Left renal cortex interstitium (tissue), 4 donors: ENCODE measurements at regions not wholly inside any gene's neighbourhood (a gene's known extent, or its start where the extent isn't known, plus 50 kb on each side); places are given as distances from the start of the nearest gene placed in this dataset.

Experiments
- DNase-seq, 4 donors: peaks; one replicate each; pipeline ENCODE4 v3.0.0-alpha.2; 2013; ENCODE audit warnings: low read depth in 4 of 4, low spot score in 2 of 4, missing footprints in 1 of 4

- DNase-seq, result no peak
Observed at GRCh38 chr11:134755535-134755934, 343.5 kb upstream of the B3GAT1 start.

GRCh38 chr11:134754521-134755198 is 342.6 kb upstream of the B3GAT1 start:
- DNase-seq, result no peak

- DNase-seq, result no peak
Observed at GRCh38 chr11:134753771-134754520, 341.9 kb upstream of the B3GAT1 start.

GRCh38 chr11:134752964-134753770 is 341.1 kb upstream of the B3GAT1 start:
- DNase-seq, result no peak

- DNase-seq, result no peak
Observed at GRCh38 chr11:134752526-134752925, 340.5 kb upstream of the B3GAT1 start.

GRCh38 chr11:134751766-134752165 is 339.7 kb upstream of the B3GAT1 start:
- DNase-seq, result no peak

- DNase-seq, result no peak
Observed at GRCh38 chr11:134751031-134751585, 339.1 kb upstream of the B3GAT1 start.

- no peak for DNase-seq
Observed at GRCh38 chr11:134750619-134751018, 338.6 kb upstream of the B3GAT1 start.

DNA sequence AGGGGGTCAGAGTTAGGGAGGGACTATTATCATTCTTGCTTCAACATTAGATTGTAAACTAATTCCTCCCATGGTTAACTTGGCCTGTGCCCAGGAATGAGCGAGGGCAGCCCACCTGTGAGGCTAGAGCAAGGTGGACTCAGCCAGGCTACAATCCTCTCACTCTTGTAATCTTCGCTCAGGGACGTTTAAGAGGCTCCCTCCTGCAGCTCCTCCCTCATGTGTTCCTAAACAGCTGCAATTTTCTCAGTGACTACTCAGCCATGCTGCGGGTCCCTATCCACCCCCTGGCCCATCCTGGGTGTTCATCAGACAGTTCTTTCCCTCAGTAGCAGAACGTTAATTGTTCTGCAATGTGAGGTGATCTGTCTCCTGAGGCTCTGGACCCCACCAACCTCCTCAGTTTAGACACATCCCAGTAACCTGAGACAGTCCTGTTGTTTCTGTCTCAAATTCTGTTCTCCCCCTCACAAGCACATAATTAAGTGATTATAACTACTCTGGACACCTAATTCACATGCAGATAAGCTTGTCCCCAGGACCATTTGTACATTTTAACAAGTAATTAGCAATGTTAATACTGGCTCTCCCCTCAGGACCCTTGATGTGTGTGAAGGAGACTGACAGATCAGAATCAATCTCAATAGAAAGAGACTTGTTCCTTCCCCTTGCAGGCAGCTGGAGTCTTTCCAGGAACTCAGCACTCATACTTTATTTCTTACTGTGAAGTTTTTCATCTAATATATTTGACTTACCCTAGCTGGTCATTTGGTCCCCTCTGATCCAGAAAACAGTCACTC is 337.2 kb upstream of the B3GAT1 start:
- no peak for DNase-seq

- no peak for DNase-seq
Observed at GRCh38 chr11:134746609-134747008, 334.6 kb upstream of the B3GAT1 start.

DNA sequence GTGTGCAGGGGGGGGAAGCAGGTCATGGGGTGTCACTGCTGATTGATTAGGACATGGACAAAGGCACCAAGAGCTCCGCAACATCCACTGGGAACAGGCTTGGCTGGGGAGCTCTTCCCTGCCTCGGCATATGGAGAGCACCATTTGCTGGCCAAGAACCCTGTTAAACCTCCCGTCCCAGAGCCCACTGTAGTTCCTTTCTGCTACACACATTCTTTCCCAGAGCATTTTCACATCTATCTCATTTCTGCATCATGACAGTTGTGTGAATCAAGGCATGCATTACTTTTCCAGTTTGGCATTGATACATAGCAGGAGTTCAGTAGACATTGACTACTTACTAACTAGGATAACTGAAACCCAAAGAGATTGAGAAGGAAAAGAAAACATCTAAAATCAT is 333.4 kb upstream of the B3GAT1 start:
- DNase-seq, result no peak

- DNase-seq, result no peak
Observed at GRCh38 chr11:134743820-134744195, 331.8 kb upstream of the B3GAT1 start.

DNA sequence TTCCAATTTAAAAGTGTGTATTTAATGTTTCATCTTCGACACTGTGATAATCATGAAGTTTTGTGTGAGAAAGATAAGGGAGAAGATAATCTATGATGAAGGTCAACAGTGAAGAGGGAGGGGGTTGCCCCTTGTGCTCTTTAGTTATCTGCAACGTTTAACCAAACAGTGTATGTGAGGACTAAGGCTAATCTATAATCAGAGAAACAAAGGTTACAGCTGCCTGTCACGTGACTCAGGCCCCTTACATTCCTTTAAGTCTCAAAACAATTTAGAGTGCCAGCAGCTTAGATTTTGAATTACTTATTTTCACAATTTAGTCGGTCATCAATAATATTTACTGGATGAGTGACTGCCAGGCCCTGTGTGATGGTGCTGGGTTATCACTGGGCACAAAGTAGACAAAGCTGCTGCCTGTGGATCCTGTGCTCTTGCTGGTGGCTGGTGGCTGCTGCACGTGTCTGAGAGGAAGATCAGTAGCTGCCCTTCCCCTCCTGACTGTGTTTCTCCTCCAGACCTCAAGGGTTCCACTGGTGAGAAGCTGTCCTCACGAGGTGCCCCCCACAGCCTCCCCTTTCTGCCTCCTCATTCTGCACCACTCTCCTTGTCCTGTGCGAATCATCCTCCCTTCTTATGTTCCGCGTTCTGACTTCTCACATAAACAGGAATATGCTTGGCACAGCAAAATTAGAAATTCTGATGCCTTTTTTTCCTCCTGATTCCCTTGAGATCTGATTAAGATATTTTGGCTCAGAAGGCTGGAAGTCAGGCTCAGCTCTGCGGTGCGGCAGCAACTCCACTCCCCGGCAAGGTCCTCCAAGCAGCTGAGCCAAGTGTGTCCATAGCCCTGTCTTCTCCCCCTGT is 331.1 kb upstream of the B3GAT1 start:
- DNase-seq, result no peak

DNA sequence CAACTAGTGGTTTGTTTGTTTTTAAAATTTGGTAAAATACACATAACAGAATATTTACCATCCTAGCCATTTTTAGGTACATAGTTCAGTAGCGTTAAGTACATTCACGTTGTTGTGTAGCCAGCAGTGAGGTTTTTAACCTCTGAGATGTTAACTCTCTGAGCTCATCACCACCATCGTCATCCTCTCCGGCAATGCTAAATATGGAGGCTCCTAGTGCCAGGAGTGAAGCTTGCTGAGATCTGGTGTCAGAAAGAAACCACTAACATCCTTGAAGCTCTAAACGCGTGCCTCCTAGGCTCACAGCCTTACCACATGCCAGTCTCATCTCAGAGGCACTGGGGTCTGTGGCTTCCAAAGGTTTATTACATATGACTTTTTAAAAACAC is 330.2 kb upstream of the B3GAT1 start:
- no peak for DNase-seq

DNA sequence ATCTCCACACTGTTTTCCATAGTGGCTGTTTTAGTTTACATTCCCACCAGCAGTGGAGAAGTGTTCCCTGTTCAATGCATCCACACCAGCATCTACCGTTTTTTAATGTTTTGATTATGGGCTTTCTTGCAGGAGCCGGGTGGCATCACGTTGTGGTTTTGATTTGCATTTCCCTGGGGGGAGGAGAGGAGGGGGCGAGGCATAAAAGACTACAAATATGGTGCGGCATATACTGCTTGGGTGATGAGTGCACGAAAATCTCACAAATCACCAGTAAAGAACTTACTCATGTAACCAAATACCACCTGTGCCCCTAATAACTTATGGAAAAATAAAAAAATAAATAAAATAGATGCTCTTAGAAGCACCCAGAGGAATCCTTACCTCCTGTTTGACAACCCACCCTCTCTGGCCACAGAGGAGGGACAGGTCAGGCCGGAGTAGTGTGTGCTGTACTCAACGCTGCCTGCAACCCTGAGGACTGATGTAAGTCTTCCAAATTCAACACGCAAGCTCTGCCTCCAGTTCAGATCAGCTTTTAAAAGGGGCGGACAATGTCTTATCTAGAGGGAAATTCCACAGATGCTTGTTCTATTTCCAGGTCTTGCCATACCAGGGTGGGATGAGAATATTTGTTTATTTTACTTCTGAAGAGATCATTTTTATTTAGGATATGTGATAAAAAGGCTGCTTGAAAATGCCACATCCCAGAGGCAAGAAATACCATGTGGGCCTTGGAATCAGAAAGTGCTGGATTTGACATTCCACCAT is 329.6 kb upstream of the B3GAT1 start:
- no peak for DNase-seq

DNA sequence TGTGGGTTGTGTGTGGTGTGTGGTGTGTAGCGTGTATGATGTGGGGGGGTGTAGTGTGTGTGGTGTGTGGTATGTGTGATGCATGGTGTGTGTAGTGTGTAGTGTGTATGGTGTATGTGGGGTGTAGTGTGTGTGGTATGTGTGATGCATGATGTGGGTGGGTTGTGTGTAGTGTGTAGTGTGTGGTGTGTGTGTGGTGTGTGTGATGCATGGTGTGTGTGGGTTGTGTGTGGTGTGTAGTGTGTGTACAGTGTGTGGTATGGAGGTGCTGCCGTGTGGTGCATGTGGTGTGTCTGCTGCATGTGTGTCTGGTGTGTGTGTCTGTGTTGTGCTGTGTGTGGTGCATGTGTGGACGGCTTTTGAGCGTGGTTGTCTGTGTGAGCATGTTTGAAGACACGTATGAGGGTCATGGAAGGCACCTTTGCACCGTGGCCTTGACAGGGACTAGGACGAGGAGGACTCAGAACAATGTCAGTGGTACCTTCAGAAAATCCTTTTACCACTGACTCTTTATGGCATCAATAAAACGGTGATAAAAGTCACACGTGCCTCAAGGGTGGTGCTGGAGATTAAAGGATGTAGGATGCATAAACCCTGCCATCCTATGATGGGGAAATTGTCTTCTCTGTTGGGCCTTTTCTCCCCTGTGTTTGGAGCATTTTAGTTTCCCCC is 328.7 kb upstream of the B3GAT1 start:
- DNase-seq, result no peak

DNA sequence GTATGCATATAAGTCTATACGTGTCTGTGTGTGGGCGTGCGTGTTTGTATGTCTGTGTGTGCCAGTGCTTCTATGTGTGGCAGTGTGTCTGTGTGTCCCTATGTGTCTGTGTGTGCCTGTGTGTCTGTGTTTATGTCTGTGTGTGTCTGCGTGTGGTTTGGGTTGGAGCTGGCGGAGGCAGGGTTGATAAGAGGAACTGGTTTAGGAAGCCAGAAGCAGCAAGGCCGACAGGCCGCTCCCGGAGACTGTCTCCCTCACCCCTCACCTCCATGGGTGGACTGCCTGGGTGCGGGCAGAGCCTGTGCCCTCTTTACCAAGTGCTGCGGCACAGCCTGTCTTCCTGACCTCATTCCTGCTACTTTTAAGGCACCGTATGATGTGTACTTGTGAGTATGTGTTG is 327.1 kb upstream of the B3GAT1 start:
- DNase-seq, result no peak

GRCh38 chr11:134738581-134738980 is 326.5 kb upstream of the B3GAT1 start:
- DNase-seq, result no peak
